ENCODE measurements at regions not wholly inside any gene's neighbourhood (a gene's known extent, or its start where the extent isn't known, plus 50 kb on each side); places are given as distances from the start of the nearest gene placed in this dataset.

DNA sequence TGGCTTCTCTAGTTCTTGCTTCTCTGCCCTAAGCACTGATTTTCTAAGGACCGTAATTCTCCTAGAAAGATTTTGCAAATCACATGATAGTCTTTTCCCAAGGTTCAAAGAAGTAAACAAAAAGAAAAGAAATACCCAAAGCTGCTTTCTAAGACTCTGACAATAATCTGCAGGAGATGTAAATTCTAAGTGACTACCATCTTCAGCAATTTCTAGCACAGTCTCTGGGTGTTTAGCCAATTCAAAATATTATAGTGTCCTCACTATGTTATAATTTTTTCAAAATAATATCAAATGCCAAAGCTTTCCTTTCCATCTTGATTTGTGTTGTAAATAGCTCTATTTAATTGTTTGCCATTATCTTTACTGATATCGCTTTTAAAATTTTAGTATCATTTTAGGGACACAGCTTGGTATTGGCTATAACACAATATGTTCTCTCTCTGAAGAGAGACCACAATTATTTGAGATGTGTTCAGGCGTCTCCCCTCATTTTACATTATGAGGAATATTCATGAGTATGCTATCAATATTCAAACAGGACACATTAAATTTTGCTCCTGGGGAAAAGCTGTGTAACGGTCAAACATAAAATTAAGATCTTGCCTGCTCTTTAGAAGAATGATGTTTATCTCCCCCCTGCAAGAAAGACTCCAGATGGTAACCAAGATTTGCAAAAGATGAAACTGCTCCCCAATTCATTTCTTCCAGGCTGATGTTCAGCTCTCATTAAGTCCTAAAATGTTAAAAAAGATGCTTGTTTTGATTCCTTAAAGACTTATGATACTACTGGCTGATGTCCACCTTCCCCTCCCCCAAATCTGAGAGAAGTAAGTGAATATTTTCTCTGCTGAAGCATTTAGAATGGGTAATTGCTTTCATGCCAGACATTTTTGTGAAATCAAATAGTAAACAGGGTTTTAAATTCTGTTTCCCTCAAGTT, 191.9 kb upstream of the WDR11 start:
- no peaks in the 10 kb centered on the region for H3K27me3 ChIP-seq (ENCODE audit: insufficient read depth, low read length)
- H2AFZ ChIP-seq (ENCODE audit: low read length): no peak overlapping the region
- no peaks in the 10 kb centered on the region for H3K36me3 ChIP-seq (ENCODE audit: insufficient read depth, low read length)
- no peak overlapping the region for H3K4me2 ChIP-seq (ENCODE audit: insufficient read depth, low read length)
- no peak overlapping the region for H3K27ac ChIP-seq (ENCODE audit: low read depth, low read length)
- H4K20me1 ChIP-seq (ENCODE audit: insufficient read depth, low read length): no peaks in the 10 kb centered on the region
- TF ChIP-seq, protein P1, sequence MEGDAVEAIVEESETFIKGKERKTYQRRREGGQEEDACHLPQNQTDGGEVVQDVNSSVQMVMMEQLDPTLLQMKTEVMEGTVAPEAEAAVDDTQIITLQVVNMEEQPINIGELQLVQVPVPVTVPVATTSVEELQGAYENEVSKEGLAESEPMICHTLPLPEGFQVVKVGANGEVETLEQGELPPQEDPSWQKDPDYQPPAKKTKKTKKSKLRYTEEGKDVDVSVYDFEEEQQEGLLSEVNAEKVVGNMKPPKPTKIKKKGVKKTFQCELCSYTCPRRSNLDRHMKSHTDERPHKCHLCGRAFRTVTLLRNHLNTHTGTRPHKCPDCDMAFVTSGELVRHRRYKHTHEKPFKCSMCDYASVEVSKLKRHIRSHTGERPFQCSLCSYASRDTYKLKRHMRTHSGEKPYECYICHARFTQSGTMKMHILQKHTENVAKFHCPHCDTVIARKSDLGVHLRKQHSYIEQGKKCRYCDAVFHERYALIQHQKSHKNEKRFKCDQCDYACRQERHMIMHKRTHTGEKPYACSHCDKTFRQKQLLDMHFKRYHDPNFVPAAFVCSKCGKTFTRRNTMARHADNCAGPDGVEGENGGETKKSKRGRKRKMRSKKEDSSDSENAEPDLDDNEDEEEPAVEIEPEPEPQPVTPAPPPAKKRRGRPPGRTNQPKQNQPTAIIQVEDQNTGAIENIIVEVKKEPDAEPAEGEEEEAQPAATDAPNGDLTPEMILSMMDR (IDR thresholded peaks at IDR 0.05; ENCODE audit: extremely low read depth, low read depth, low read length): no peak
- no peaks in the 10 kb centered on the region for H3K79me2 ChIP-seq (ENCODE audit: insufficient read depth, low read length)
- H3K4me3 ChIP-seq (ENCODE audit: insufficient read depth, low read length): no peak overlapping the region
- no peaks in the 10 kb centered on the region for H3K4me1 ChIP-seq (ENCODE audit: insufficient read depth, low read length)
- H3K9me3 ChIP-seq (ENCODE audit: low read depth, low read length): no peaks in the 10 kb centered on the region
- DNase-seq (ENCODE audit: insufficient read length, low spot score, missing footprints): no peak

DNA sequence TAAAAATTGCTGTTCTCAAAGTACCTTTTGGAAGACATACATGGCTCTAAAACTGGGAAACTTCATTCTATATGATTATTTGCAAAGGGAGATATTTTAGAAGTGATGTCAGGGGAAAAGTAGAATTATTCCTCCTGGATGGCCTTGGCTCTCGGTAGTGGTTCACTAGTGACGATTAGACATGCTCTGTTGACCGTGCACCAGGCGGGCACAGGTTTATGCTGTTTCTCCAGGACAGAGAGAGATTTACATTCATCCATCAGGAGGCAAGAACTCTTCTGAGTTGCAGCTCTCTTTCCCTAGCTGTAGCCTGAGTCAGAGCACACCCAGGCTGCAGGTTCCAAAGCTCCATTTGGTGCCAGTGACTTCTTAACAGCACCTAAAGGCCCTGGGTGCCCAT, 184.9 kb upstream of the WDR11 start:
- TF ChIP-seq, protein P1 (IDR thresholded peaks at IDR 0.05; ENCODE audit: extremely low read depth, low read depth, low read length): no peak
- no peaks in the 10 kb centered on the region for H3K79me2 ChIP-seq (ENCODE audit: insufficient read depth, low read length)
- H3K9me3 ChIP-seq (ENCODE audit: low read depth, low read length): no peaks in the 10 kb centered on the region
- DNase-seq (ENCODE audit: insufficient read length, low spot score, missing footprints): no peak
- H3K27ac ChIP-seq (ENCODE audit: low read depth, low read length): no peak overlapping the region
- H3K4me2 ChIP-seq (ENCODE audit: insufficient read depth, low read length): no peak overlapping the region
- H2AFZ ChIP-seq (ENCODE audit: low read length): no peak overlapping the region
- H4K20me1 ChIP-seq (ENCODE audit: insufficient read depth, low read length): no peaks in the 10 kb centered on the region
- H3K4me3 ChIP-seq (ENCODE audit: insufficient read depth, low read length): no peak overlapping the region
- H3K4me1 ChIP-seq (ENCODE audit: insufficient read depth, low read length): no peaks in the 10 kb centered on the region
- H3K36me3 ChIP-seq (ENCODE audit: insufficient read depth, low read length): no peaks in the 10 kb centered on the region
- no peaks in the 10 kb centered on the region for H3K27me3 ChIP-seq (ENCODE audit: insufficient read depth, low read length)

DNA sequence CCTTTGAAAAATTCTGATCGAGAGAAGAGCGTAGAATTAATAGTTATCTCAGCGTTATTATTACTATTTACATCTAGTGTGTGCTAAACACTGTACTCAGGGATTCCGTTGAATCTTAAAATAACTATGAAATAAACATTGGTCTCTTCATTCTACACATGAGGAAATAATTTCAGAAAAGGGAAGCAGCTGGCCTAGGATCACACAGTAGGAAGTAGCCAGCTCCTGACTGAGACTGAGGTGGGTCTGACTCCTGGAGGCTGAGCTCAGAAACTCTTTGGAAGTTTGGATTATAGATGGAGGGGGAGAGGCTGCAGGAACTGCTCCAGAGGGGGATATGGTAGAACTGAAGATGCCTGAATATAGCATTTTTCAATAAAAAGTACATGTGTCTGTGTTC, 183.9 kb upstream of the WDR11 start:
- H3K9me3 ChIP-seq (ENCODE audit: low read depth, low read length): no peaks in the 10 kb centered on the region
- H3K4me3 ChIP-seq (ENCODE audit: insufficient read depth, low read length): no peak overlapping the region
- no peaks in the 10 kb centered on the region for H4K20me1 ChIP-seq (ENCODE audit: insufficient read depth, low read length)
- TF ChIP-seq, protein P1 (IDR thresholded peaks at IDR 0.05; ENCODE audit: extremely low read depth, low read depth, low read length): no peak
- H3K4me1 ChIP-seq (ENCODE audit: insufficient read depth, low read length): no peaks in the 10 kb centered on the region
- no peak overlapping the region for H3K27ac ChIP-seq (ENCODE audit: low read depth, low read length)
- H2AFZ ChIP-seq (ENCODE audit: low read length): no peak overlapping the region
- no peak for DNase-seq (ENCODE audit: insufficient read length, low spot score, missing footprints)
- H3K4me2 ChIP-seq (ENCODE audit: insufficient read depth, low read length): no peak overlapping the region
- no peaks in the 10 kb centered on the region for H3K36me3 ChIP-seq (ENCODE audit: insufficient read depth, low read length)
- no peaks in the 10 kb centered on the region for H3K27me3 ChIP-seq (ENCODE audit: insufficient read depth, low read length)
- no peaks in the 10 kb centered on the region for H3K79me2 ChIP-seq (ENCODE audit: insufficient read depth, low read length)

DNA sequence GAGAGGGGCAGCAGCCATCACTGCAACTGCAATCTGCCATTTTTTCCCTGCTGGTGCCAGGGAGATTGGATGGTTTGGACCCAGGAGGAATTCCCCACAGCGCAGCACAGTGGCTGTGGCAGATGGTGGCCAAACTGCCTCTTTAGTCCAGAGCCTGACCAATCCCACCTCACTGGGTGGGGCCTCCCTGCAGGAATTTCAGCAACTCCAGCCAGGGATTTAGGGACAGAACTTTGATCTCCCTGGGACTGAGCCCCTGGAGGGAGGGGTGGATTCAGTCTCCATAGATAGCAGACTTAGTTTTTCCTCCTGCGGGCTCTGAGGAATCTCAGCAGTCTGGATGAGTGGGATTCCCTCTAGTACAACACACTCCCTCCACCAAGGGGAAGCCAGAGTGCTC, 179.7 kb upstream of the WDR11 start:
- H3K79me2 ChIP-seq (ENCODE audit: insufficient read depth, low read length): no peaks in the 10 kb centered on the region

More for the DNA sequence above, 179.7 kb upstream of the WDR11 start:
- no peak overlapping the region for H2AFZ ChIP-seq (ENCODE audit: low read length)
- H3K27ac ChIP-seq (ENCODE audit: low read depth, low read length): no peak overlapping the region
- no peaks in the 10 kb centered on the region for H3K4me1 ChIP-seq (ENCODE audit: insufficient read depth, low read length)
- H3K4me2 ChIP-seq (ENCODE audit: insufficient read depth, low read length): no peak overlapping the region
- H3K27me3 ChIP-seq (ENCODE audit: insufficient read depth, low read length): no peaks in the 10 kb centered on the region
- H3K9me3 ChIP-seq (ENCODE audit: low read depth, low read length): no peaks in the 10 kb centered on the region
- TF ChIP-seq, protein P1 (IDR thresholded peaks at IDR 0.05; ENCODE audit: extremely low read depth, low read depth, low read length): no peak
- H3K36me3 ChIP-seq (ENCODE audit: insufficient read depth, low read length): no peaks in the 10 kb centered on the region
- H3K4me3 ChIP-seq (ENCODE audit: insufficient read depth, low read length): no peak overlapping the region
- no peak for DNase-seq (ENCODE audit: insufficient read length, low spot score, missing footprints)
- no peaks in the 10 kb centered on the region for H4K20me1 ChIP-seq (ENCODE audit: insufficient read depth, low read length)

Measured in osteoblast (primary cell).